ENCODE measurements at regions not wholly inside any gene's neighbourhood (a gene's known extent, or its start where the extent isn't known, plus 50 kb on each side); places are given as distances from the start of the nearest gene placed in this dataset.
A peak's percentile ranks its signal among the peaks of the same experiment; 100 is the strongest.

DNA sequence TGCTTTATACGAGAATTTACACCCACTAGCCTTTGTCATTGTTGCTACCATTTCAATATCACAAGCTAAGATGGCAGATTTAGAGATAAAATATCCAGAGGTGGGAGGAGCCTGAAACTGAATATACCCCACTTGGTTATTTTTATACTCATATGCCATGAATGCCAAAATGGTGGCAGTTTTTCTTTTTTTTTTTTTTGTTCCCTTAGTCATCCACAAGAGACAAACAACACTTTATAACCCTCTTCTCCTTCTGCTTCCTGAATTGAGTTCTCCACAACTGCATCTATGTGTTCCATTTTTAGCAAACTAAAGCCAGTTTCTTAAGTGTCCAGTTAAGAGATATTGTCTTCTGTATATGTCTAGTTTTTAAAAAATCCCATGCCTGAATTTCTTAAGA, 558.4 kb downstream of the LMO4 start:
- no peak for DNase-seq (ENCODE audit: low read depth)
- Histone ChIP-seq H3K9ac (ENCODE audit: low read length) (no peak overlapping the region), H3K4me1 (ENCODE audit: control insufficient read depth, insufficient read depth, low read length) (no peaks in the 10 kb centered on the region), H3K4me3 (ENCODE audit: low read length) (no peak overlapping the region), H3K27me3 (replicated peaks; ENCODE audit: control insufficient read depth, insufficient read depth, low read length) (no peaks in the 10 kb centered on the region), H3K36me3 (ENCODE audit: control insufficient read depth, insufficient read depth, low read length, severe bottlenecking) (no peaks in the 10 kb centered on the region), H3K9me3 (ENCODE audit: control insufficient read depth, low read length) (no peaks in the 10 kb centered on the region)

DNA sequence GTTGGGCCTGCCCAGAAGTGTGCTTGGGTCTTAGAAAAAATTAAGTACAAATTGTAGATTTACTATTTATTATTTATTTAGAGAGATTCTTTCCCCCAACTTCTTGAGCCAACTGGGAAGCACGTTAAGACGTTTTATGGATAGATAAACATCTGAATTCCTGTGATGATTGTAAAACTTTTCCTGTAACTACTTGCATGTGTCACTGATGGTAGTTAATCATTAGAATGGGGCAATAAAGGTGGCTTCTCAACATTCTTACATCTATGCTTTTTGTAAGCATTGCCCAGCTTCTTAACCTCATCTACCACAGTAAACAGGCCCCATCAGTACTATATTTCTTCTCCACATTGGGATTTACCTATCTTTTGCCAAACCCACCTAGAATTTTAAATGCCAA, 559.8 kb downstream of the LMO4 start:
- DNase-seq (ENCODE audit: low read depth): no peak
- Histone ChIP-seq H3K36me3 (ENCODE audit: control insufficient read depth, insufficient read depth, low read length, severe bottlenecking) (no peaks in the 10 kb centered on the region), H3K9ac (ENCODE audit: low read length) (no peak overlapping the region), H3K4me1 (ENCODE audit: control insufficient read depth, insufficient read depth, low read length) (no peaks in the 10 kb centered on the region), H3K9me3 (ENCODE audit: control insufficient read depth, low read length) (no peaks in the 10 kb centered on the region), H3K27me3 (replicated peaks; ENCODE audit: control insufficient read depth, insufficient read depth, low read length) (no peaks in the 10 kb centered on the region), H3K4me3 (ENCODE audit: low read length) (no peak overlapping the region)

DNA sequence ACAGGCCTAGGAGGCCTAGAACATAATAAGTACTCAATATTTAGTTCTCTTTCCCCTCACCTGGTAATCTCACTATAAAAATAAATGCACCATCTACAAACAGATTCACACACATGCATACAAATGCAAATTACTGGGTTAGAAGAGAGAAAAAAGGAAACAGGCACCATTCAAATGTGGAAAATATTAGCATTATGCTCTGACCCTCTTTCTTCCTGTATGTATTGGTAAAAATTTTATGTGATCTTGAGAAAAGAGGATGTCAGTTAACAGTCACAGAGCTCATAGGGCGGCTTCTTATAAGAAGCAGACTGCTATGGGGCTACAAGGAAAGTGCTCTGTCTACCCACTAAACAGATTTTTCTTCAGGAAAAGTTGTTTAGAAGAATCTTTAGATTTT, 565.4 kb downstream of the LMO4 start:
- Histone ChIP-seq H3K36me3 (ENCODE audit: control insufficient read depth, insufficient read depth, low read length, severe bottlenecking) (no peaks in the 10 kb centered on the region), H3K9ac (ENCODE audit: low read length) (no peak overlapping the region), H3K27me3 (replicated peaks; ENCODE audit: control insufficient read depth, insufficient read depth, low read length) (no peaks in the 10 kb centered on the region), H3K9me3 (ENCODE audit: control insufficient read depth, low read length) (no peaks in the 10 kb centered on the region), H3K4me3 (ENCODE audit: low read length) (no peak overlapping the region), H3K4me1 (ENCODE audit: control insufficient read depth, insufficient read depth, low read length) (peaks cover 10% of the 10 kb centered on the region)
- no peak for DNase-seq (ENCODE audit: low read depth)

DNA sequence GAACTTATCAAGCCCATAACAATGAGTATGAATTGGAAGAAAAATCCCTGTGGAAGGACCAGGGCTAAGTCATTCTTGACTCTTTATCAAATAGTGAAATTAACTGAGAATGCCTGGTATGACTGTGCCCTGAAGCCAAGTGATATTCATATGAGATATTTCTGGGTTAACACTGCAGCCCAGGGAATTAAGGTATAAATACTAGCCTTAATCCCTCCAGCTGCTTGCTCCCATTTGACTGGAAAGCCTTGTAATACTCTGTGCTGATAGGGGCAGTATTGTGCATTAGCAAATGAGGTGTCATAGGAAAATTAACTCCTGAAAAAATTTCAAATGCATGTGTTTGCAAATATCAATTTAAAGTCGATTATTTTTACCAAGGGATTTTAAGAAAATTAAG, 568.8 kb downstream of the LMO4 start:
- no peak for DNase-seq (ENCODE audit: low read depth)
- Histone ChIP-seq H3K36me3 (ENCODE audit: control insufficient read depth, insufficient read depth, low read length, severe bottlenecking) (no peaks in the 10 kb centered on the region), H3K4me3 (ENCODE audit: low read length) (no peak overlapping the region), H3K4me1 (ENCODE audit: control insufficient read depth, insufficient read depth, low read length) (peaks cover 10% of the 10 kb centered on the region), H3K27me3 (replicated peaks; ENCODE audit: control insufficient read depth, insufficient read depth, low read length) (no peaks in the 10 kb centered on the region), H3K9me3 (ENCODE audit: control insufficient read depth, low read length) (no peaks in the 10 kb centered on the region), H3K9ac (ENCODE audit: low read length) (no peak overlapping the region)

- no peak overlapping the region for H3K4me3 ChIP-seq (ENCODE audit: low read length)
- no peaks in the 10 kb centered on the region for H3K9me3 ChIP-seq (ENCODE audit: control insufficient read depth, low read length)
- H3K36me3 ChIP-seq (ENCODE audit: control insufficient read depth, insufficient read depth, low read length, severe bottlenecking): no peaks in the 10 kb centered on the region
- no peaks in the 10 kb centered on the region for H3K27me3 ChIP-seq (replicated peaks; ENCODE audit: control insufficient read depth, insufficient read depth, low read length)
- no peak for DNase-seq (ENCODE audit: low read depth)
- H3K4me1 ChIP-seq (ENCODE audit: control insufficient read depth, insufficient read depth, low read length): peaks cover 10% of the 10 kb centered on the region
- H3K9ac ChIP-seq (ENCODE audit: low read length): no peak overlapping the region
Measured at GRCh38 chr1:87898431-87898830, 569.8 kb downstream of the LMO4 start.

GRCh38 chr1:87899017-87899416, 570.3 kb downstream of the LMO4 start:
- no peak overlapping the region for H3K4me3 ChIP-seq (ENCODE audit: low read length)
- H3K36me3 ChIP-seq (ENCODE audit: control insufficient read depth, insufficient read depth, low read length, severe bottlenecking): no peaks in the 10 kb centered on the region
- no peaks in the 10 kb centered on the region for H3K9me3 ChIP-seq (ENCODE audit: control insufficient read depth, low read length)
- H3K4me1 ChIP-seq (ENCODE audit: control insufficient read depth, insufficient read depth, low read length): peaks cover 10% of the 10 kb centered on the region
- H3K9ac ChIP-seq (ENCODE audit: low read length): no peak overlapping the region
- no peak for DNase-seq (ENCODE audit: low read depth)
- H3K27me3 ChIP-seq (replicated peaks; ENCODE audit: control insufficient read depth, insufficient read depth, low read length): no peaks in the 10 kb centered on the region

DNA sequence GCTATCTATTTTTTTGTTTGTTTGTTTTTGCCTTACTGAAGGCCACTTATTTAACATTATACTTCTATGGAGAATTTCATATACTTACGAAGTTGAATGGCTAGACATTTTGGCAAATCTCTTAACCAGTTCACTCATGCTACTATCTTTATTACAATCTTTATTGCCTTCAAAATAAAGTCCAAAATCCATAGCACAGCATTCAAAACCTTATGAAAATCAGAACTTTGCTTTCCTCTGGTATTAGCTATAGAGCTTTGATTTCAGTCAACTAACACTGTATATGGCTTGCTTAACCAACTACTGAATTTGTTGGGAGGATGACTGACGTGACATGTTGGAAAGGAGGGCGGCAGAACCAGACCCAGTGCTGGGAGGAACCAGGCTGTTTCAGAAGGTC, 571.1 kb downstream of the LMO4 start:
- Histone ChIP-seq H3K9me3 (ENCODE audit: control insufficient read depth, low read length) (no peaks in the 10 kb centered on the region), H3K9ac (ENCODE audit: low read length) (no peak overlapping the region), H3K27me3 (replicated peaks; ENCODE audit: control insufficient read depth, insufficient read depth, low read length) (no peaks in the 10 kb centered on the region), H3K4me3 (ENCODE audit: low read length) (no peak overlapping the region), H3K36me3 (ENCODE audit: control insufficient read depth, insufficient read depth, low read length, severe bottlenecking) (no peaks in the 10 kb centered on the region), H3K4me1 (ENCODE audit: control insufficient read depth, insufficient read depth, low read length) (peaks cover 10% of the 10 kb centered on the region)
- DNase-seq (ENCODE audit: low read depth): no peak

DNA sequence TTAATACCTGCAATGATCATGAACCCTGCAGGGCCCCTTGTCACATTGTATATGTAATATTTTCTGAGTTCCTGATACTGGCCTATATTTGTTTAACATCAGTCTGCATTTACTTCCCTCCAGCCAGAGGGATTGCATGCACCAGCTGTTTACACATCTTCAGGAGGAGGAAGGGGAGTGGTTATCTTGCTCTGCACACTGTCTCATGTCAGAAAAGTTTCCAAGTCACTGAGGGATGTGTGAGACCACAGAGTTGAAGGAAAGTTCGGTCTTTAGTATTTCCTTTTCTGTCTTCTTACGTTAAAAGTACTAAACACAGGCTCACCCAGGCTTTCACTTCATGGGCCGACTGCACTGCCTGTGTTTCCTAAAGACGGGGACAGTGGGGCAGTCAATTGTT, 574.1 kb downstream of the LMO4 start:
- no peaks in the 10 kb centered on the region for H3K27me3 ChIP-seq (replicated peaks; ENCODE audit: control insufficient read depth, insufficient read depth, low read length)
- H3K4me3 ChIP-seq (ENCODE audit: low read length): no peak overlapping the region
- H3K4me1 ChIP-seq (ENCODE audit: control insufficient read depth, insufficient read depth, low read length): peaks cover 10% of the 10 kb centered on the region
- peak; percentile 46 for DNase-seq (ENCODE audit: low read depth)
- H3K9ac ChIP-seq (ENCODE audit: low read length): no peak overlapping the region
- no peaks in the 10 kb centered on the region for H3K9me3 ChIP-seq (ENCODE audit: control insufficient read depth, low read length)
- no peaks in the 10 kb centered on the region for H3K36me3 ChIP-seq (ENCODE audit: control insufficient read depth, insufficient read depth, low read length, severe bottlenecking)

- no peak for DNase-seq (ENCODE audit: low read depth)
- Histone ChIP-seq H3K4me3 (ENCODE audit: low read length) (no peak overlapping the region), H3K9me3 (ENCODE audit: control insufficient read depth, low read length) (no peaks in the 10 kb centered on the region), H3K4me1 (ENCODE audit: control insufficient read depth, insufficient read depth, low read length) (peaks cover 7% of the 10 kb centered on the region), H3K36me3 (ENCODE audit: control insufficient read depth, insufficient read depth, low read length, severe bottlenecking) (no peaks in the 10 kb centered on the region), H3K27me3 (replicated peaks; ENCODE audit: control insufficient read depth, insufficient read depth, low read length) (no peaks in the 10 kb centered on the region), H3K9ac (ENCODE audit: low read length) (no peak overlapping the region)
Measured at GRCh38 chr1:87903242-87903641, 574.6 kb downstream of the LMO4 start.

- H3K36me3 ChIP-seq (ENCODE audit: control insufficient read depth, insufficient read depth, low read length, severe bottlenecking): no peaks in the 10 kb centered on the region
- no peak overlapping the region for H3K9ac ChIP-seq (ENCODE audit: low read length)
- no peak overlapping the region for H3K4me3 ChIP-seq (ENCODE audit: low read length)
- no peaks in the 10 kb centered on the region for H3K9me3 ChIP-seq (ENCODE audit: control insufficient read depth, low read length)
- no peaks in the 10 kb centered on the region for H3K27me3 ChIP-seq (replicated peaks; ENCODE audit: control insufficient read depth, insufficient read depth, low read length)
- H3K4me1 ChIP-seq (ENCODE audit: control insufficient read depth, insufficient read depth, low read length): no peaks in the 10 kb centered on the region
- no peak for DNase-seq (ENCODE audit: low read depth)
Measured at GRCh38 chr1:87904651-87905050, 576.0 kb downstream of the LMO4 start.

- Histone ChIP-seq H3K9ac (ENCODE audit: low read length) (no peak overlapping the region), H3K4me3 (ENCODE audit: low read length) (no peak overlapping the region), H3K27me3 (replicated peaks; ENCODE audit: control insufficient read depth, insufficient read depth, low read length) (no peaks in the 10 kb centered on the region), H3K4me1 (ENCODE audit: control insufficient read depth, insufficient read depth, low read length) (no peaks in the 10 kb centered on the region), H3K36me3 (ENCODE audit: control insufficient read depth, insufficient read depth, low read length, severe bottlenecking) (no peaks in the 10 kb centered on the region), H3K9me3 (ENCODE audit: control insufficient read depth, low read length) (no peaks in the 10 kb centered on the region)
- DNase-seq (ENCODE audit: low read depth): no peak
Measured at GRCh38 chr1:87905651-87906050, 577.0 kb downstream of the LMO4 start.

GRCh38 chr1:87906078-87906477, 577.4 kb downstream of the LMO4 start:
- H3K27me3 ChIP-seq (replicated peaks; ENCODE audit: control insufficient read depth, insufficient read depth, low read length): no peaks in the 10 kb centered on the region
- no peak overlapping the region for H3K4me3 ChIP-seq (ENCODE audit: low read length)
- DNase-seq (ENCODE audit: low read depth): no peak
- no peaks in the 10 kb centered on the region for H3K9me3 ChIP-seq (ENCODE audit: control insufficient read depth, low read length)
- no peak overlapping the region for H3K9ac ChIP-seq (ENCODE audit: low read length)
- no peaks in the 10 kb centered on the region for H3K36me3 ChIP-seq (ENCODE audit: control insufficient read depth, insufficient read depth, low read length, severe bottlenecking)
- no peaks in the 10 kb centered on the region for H3K4me1 ChIP-seq (ENCODE audit: control insufficient read depth, insufficient read depth, low read length)
